IMR-90 (cell line): ENCODE measurements at regions not wholly inside any gene's neighbourhood (a gene's known extent, or its start where the extent isn't known, plus 50 kb on each side); places are given as distances from the start of the nearest gene placed in this dataset.

ENCODE experiments used
- ATAC-seq: fragments of 200-7000 bp; cut with Tn5 transposase; 2 replicates; pipeline ENCODE4 v1.9.1; 2020; ENCODE audit warnings: low read depth, mild to moderate bottlenecking, moderate library complexity
- BruUV-seq: library from RNA; stranded (reverse); fragments of 400-500 nt; replicated peaks from 2 replicates; lab custom pipeline; 2021; lab: Mats Ljungman, UMichigan
- CTCF ChIA-PET: fragments of 300-600 bp; formaldehyde crosslinking; extraction: SDS; loops from one replicate; lab custom pipeline; 2021; ENCODE audit warnings: antibody characterized with exemption; lab: Yijun Ruan, JAX
- POLR2A ChIA-PET: fragments of 300-600 bp; sonication (Branson Sonifier 250); formaldehyde crosslinking; loops from one replicate; lab custom pipeline; 2022; ENCODE audit warnings: antibody characterized with exemption; ENCODE audit not compliant: unreplicated experiment; lab: Charles Lee
- DNase-seq: peaks from one replicate; pipeline ENCODE4 v3.0.0; 2013
- H2AFZ ChIP-seq: replicated peaks from 2 replicates; pipeline ENCODE3; 2013; ENCODE audit warnings: low read length, mild to moderate bottlenecking; ENCODE audit not compliant: poor library complexity
- H2AK5ac ChIP-seq: 2 replicates; pipeline ENCODE4 v1.6.1; 2013; ENCODE audit warnings: low read depth, low read length, inconsistent platforms
- H2AK9ac ChIP-seq: replicated peaks from 2 replicates; pipeline ENCODE3; 2013; ENCODE audit warnings: mild to moderate bottlenecking, low read depth, low read length, moderate library complexity; ENCODE audit not compliant: poor library complexity
- H2BK120ac ChIP-seq: 2 replicates; pipeline ENCODE4 v1.6.1; 2013; ENCODE audit warnings: low read depth, low read length, inconsistent platforms
- H2BK15ac ChIP-seq: 3 replicates; pipeline ENCODE4 v1.6.1; 2013; ENCODE audit warnings: low read depth, low read length, inconsistent platforms
- H2BK20ac ChIP-seq: 2 replicates; pipeline ENCODE4 v1.6.1; 2013; ENCODE audit warnings: low read depth, mild to moderate bottlenecking, inconsistent platforms, low read length, moderate library complexity
- H2BK5ac ChIP-seq: 2 replicates; pipeline ENCODE4 v1.6.1; 2013; ENCODE audit warnings: mild to moderate bottlenecking, low read depth, low read length, inconsistent platforms; ENCODE audit not compliant: poor library complexity, severe bottlenecking
- H3K14ac ChIP-seq: replicated peaks from 2 replicates; pipeline ENCODE4 v1.6.1; 2013; ENCODE audit warnings: low read depth, low read length, inconsistent platforms
- H3K18ac ChIP-seq: 2 replicates; pipeline ENCODE4 v1.6.1; 2013; ENCODE audit warnings: low read depth, low read length, control low read depth
- H3K23ac ChIP-seq: 2 replicates; pipeline ENCODE4 v1.6.1; 2013; ENCODE audit warnings: low read depth, low read length, inconsistent platforms
- H3K27ac ChIP-seq: 2 replicates; pipeline ENCODE4 v1.5.1; 2013; ENCODE audit warnings: mild to moderate bottlenecking, control low read depth, low read length; ENCODE audit not compliant: insufficient read depth
- H3K27me3 ChIP-seq: 2 replicates; pipeline ENCODE4 v1.6.1; 2013; ENCODE audit warnings: low read length; ENCODE audit not compliant: control insufficient read depth, insufficient read depth
- H3K36me3 ChIP-seq: 2 replicates; pipeline ENCODE4 v1.6.1; 2013; ENCODE audit warnings: low read length, mixed read lengths; ENCODE audit not compliant: control insufficient read depth, insufficient read depth
- H3K4ac ChIP-seq: 2 replicates; pipeline ENCODE4 v1.6.1; 2013; ENCODE audit warnings: low read depth, low read length, inconsistent platforms
- H3K4me1 ChIP-seq: 2 replicates; pipeline ENCODE4 v1.6.1; 2013; ENCODE audit warnings: low read length, mixed read lengths; ENCODE audit not compliant: control insufficient read depth, insufficient read depth
- H3K4me2 ChIP-seq: 2 replicates; pipeline ENCODE4 v1.6.1; 2013; ENCODE audit warnings: low read depth, mild to moderate bottlenecking, control low read depth, low read length, moderate library complexity
- H3K4me3 ChIP-seq: 2 replicates; pipeline ENCODE4 v1.5.1; 2013; ENCODE audit warnings: low read depth, mild to moderate bottlenecking, control low read depth, low read length, moderate library complexity; ENCODE audit not compliant: insufficient read depth
- H3K56ac ChIP-seq: 2 replicates; pipeline ENCODE4 v1.6.1; 2013; ENCODE audit warnings: low read length, inconsistent platforms; ENCODE audit not compliant: insufficient read depth; ENCODE audit errors: extremely low read depth
- H3K79me1 ChIP-seq, 2 experiments: 2 replicates each; pipeline ENCODE4 v1.6.1; 2013; ENCODE audit warnings: low read length in 2 of 2, inconsistent platforms in 1 of 2, low read depth in 1 of 2
- H3K9ac ChIP-seq: 2 replicates; pipeline ENCODE4 v1.6.1; 2013; ENCODE audit warnings: low read depth, low read length, control low read depth
- H3K9me1 ChIP-seq: 2 replicates; pipeline ENCODE4 v1.6.1; 2013; ENCODE audit warnings: low read length, inconsistent platforms; ENCODE audit not compliant: insufficient read depth
- H3K9me3 ChIP-seq: 2 replicates; pipeline ENCODE4 v1.6.1; 2013; ENCODE audit warnings: low read length; ENCODE audit not compliant: control insufficient read depth, insufficient read depth
- H4K20me1 ChIP-seq: 2 replicates; pipeline ENCODE4 v1.6.1; 2013; ENCODE audit warnings: low read length, inconsistent platforms; ENCODE audit not compliant: insufficient read depth
- H4K5ac ChIP-seq: 2 replicates; pipeline ENCODE4 v1.6.1; 2013; ENCODE audit warnings: mild to moderate bottlenecking, low read depth, low read length, control low read depth
- H4K8ac ChIP-seq, 2 experiments: 2 replicates each; pipeline ENCODE4 v1.6.1; 2013; ENCODE audit warnings: low read depth in 2 of 2, low read length in 2 of 2, control low read depth in 1 of 2, inconsistent platforms in 1 of 2
- H4K91ac ChIP-seq: 2 replicates; pipeline ENCODE4 v1.6.1; 2013; ENCODE audit warnings: low read depth, low read length, inconsistent platforms; ENCODE audit not compliant: insufficient read depth
- BHLHE40 ChIP-seq: fragments of 150-350 bp; IDR thresholded peaks from 2 replicates; pipeline ENCODE4 v1.6.1; 2016; ENCODE audit warnings: mild to moderate bottlenecking, low read depth, low read length
- CTCF ChIP-seq: conservative IDR thresholded peaks from 2 replicates; pipeline ENCODE4 v1.5.1; 2012; ENCODE audit warnings: mild to moderate bottlenecking, low read depth, low read length, improper control_type of control experiment
- FOS ChIP-seq: fragments of 150-350 bp; IDR thresholded peaks from 2 replicates; pipeline ENCODE4 v1.6.1; 2016; ENCODE audit warnings: low read depth, low read length
- MXI1 ChIP-seq: IDR thresholded peaks from 2 replicates; pipeline ENCODE4 v1.6.1; 2012; ENCODE audit warnings: low read depth, mild to moderate bottlenecking, low read length, moderate library complexity, borderline replicate concordance
- POLR2A ChIP-seq: IDR thresholded peaks from 2 replicates; pipeline ENCODE4 v1.6.1; 2012; ENCODE audit warnings: mild to moderate bottlenecking, low read depth, low read length
- RFX5 ChIP-seq: IDR thresholded peaks from 2 replicates; pipeline ENCODE4 v1.8.0; 2012; ENCODE audit warnings: low read depth, mild to moderate bottlenecking, low read length, moderate library complexity
- SMC3 ChIP-seq: fragments of 150-350 bp; IDR thresholded peaks from 2 replicates; pipeline ENCODE4 v1.6.1; 2016; ENCODE audit warnings: low read depth, mild to moderate bottlenecking, antibody characterized with exemption, low read length, moderate library complexity
- WGBS, 2 experiments: methylation state at CpG; one replicate each; pipeline versions ENCODE4 v1.1.5 to v1.1.7; 2013; ENCODE audit warnings: missing lambda C conversion rate in 2 of 2; ENCODE audit not compliant: insufficient read length in 1 of 2; ENCODE audit errors: extremely low coverage in 2 of 2; 5-methylcytosine and 5-hydroxymethylcytosine counted together
- dilution Hi-C: fragments of 300-500 bp; cut with HindIII; formaldehyde crosslinking; loops from one replicate; pipeline ENCODE4 v1.14.3; 2018; ENCODE audit warnings: low sequenced_read_pairs; ENCODE audit not compliant: unreplicated experiment
- in situ Hi-C: fragments of 300-500 bp; cut with MboI; formaldehyde crosslinking; loops from 3 replicates; pipeline ENCODE4 v1.14.3; 2019; ENCODE audit warnings: low sequenced_read_pairs, inconsistent platforms, mixed read lengths
- intact Hi-C: fragments of 100-400 bp; cut with micrococcal nuclease; formaldehyde crosslinking; loops from 2 replicates; pipeline ENCODE4 v1.10.0; 2022

DNA sequence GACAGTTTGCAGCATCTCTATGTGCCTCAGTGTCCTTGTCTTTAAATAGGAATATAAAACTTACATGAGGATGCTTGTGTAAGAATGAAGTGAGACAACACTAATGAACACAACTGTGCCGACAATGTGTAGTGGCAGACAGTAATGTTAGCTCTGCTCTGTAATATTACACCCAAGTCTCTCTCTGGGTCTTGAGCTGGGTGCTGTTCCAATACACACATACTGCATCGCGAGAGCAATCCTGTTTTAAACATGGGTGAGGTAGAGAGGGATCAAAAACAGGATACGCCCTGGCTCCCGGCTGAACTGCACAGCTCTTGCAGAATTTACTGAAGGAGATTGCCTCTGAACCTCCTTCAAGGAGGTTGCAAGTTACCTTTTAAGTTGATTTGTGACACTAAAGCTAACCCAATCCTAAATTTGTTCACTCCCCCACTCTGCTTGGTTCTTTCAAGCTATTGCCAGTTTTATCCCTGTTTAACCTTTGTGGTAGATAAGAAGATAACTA is 155.2 kb upstream of the ISL1 start:
- no peak overlapping the region for H2BK120ac ChIP-seq
- POLR2A ChIA-PET = interaction anchor here (0.5 kb wide), 1 partner anchor 767 kb away, joined by 3 read pairs; no protein-coding TSS in a partner anchor
- in situ Hi-C loops = no loop called here

More for the DNA sequence above, 155.2 kb upstream of the ISL1 start:
- dilution Hi-C loops (no loop called here), intact Hi-C loops (no loop called here)
- no peaks in the 10 kb centered on the region for H3K4me1 ChIP-seq
- H3K79me1 ChIP-seq = no peaks in the 10 kb centered on the region
- no peak for ATAC-seq
- BruUV-seq = no TSS peak
- no peaks in the 10 kb centered on the region for H3K27me3 ChIP-seq
- H3K23ac ChIP-seq = no peak overlapping the region
- H3K9me1 ChIP-seq = no peaks in the 10 kb centered on the region
- no peak overlapping the region for H3K4me3 ChIP-seq
- H2BK15ac ChIP-seq = no peak overlapping the region
- no peak overlapping the region for H2BK5ac ChIP-seq
- no peak overlapping the region for H2AK5ac ChIP-seq
- H4K8ac ChIP-seq = no peak overlapping the region
- no peak overlapping the region for H2AK9ac ChIP-seq
- H3K9me3 ChIP-seq = 0 out of 2 replicates have a peak, but pooled peaks cover 2% of the 10 kb centered on the region
- H3K56ac ChIP-seq = no peak overlapping the region
- H4K91ac ChIP-seq = no peak overlapping the region
- WGBS, 2 experiments = no CpG with 5 or more reads among the region's 5 CpGs
- H3K14ac ChIP-seq = no peak overlapping the region
- H2AFZ ChIP-seq = no peak overlapping the region
- no peaks in the 10 kb centered on the region for H4K20me1 ChIP-seq
- no peak overlapping the region for H4K5ac ChIP-seq
- H3K9ac ChIP-seq = no peak overlapping the region
- no peak overlapping the region for H3K4me2 ChIP-seq
- H3K18ac ChIP-seq = no peak overlapping the region
- TF ChIP-seq SMC3 (no peak), FOS (no peak), BHLHE40 (no peak), POLR2A (no peak), RFX5 (no peak), MXI1 (no peak), CTCF (no peak)
- CTCF ChIA-PET = no interaction called here
- no peak overlapping the region for H3K27ac ChIP-seq
- no peak overlapping the region for H3K4ac ChIP-seq
- no peak for DNase-seq
- no peaks in the 10 kb centered on the region for H3K36me3 ChIP-seq
- H2BK20ac ChIP-seq = no peak overlapping the region
